GM21825 (cell line): ENCODE measurements at regions not wholly inside any gene's neighbourhood (a gene's known extent, or its start where the extent isn't known, plus 50 kb on each side); places are given as distances from the start of the nearest gene placed in this dataset.
"Not testable (repeated sequence)": the region's sequence is repeated elsewhere in the genome, so short reads cannot be mapped to it uniquely, and the experiment has no call there.

ENCODE experiments used
- ATAC-seq: cut with Tn5 transposase; IDR thresholded peaks from one replicate; pipeline ENCODE4 v1.9.1; 2021; ENCODE audit warnings: mild to moderate bottlenecking, moderate library complexity; ENCODE audit not compliant: unreplicated experiment

DNA sequence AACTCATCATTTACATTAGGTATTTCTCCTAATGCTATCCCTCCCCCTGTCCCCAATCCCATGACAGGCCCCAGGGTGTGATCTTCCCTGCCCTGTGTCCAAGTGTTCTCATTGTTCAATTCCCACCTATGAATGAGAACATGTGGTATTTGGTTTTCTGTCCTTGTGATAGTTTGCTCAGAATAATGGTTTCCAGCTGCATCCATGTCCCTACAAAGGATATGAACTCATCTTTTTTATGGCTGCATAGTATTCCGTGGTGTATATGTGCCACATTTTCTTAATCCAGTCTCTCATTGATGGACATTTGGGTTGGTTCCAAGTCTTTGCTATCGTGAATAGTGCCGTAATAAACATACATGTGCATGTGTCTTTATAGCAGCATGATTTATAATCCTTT, 113.0 kb upstream of the CHD6 start:
- not testable (repeated sequence) for ATAC-seq

DNA sequence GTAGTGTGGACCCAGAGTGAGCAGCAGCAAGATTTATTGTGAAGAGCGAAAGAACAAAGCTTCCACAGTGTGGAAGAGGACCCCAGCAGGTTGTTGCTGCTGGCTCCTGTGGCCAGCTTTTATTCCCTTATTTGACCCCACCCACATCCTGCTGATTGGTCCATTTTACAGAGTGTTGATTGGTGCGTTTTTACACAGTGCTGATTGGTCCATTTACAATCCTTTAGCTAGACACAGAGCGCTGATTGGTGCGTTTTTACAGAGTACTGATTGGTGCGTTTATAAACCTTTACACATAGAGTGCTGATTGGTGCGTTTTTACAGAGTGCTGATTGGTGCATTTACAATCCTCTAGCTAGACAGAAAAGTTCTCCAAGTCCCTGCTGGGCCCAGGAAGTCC, 109.5 kb upstream of the CHD6 start:
- not testable (repeated sequence) for ATAC-seq

DNA sequence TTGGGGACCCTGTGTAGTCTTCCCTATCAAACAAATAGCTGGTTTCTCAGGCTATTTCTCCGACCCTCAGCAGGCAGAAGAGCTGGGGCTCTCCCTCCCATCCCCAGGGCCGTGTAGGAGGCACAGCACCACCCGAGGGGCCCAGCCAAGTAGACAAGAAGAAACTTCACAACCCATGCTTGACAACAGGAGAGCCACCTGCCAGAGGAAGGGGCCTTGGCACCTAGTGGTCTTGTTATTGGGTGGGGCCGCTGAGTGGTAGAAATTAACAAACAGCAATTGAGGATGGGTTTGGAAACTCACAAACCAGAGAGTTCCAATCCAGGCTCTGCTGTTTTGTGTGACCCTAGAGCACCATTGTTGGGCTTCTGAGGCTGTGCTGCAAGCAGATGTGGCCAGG, 108.5 kb upstream of the CHD6 start:
- no peak for ATAC-seq

DNA sequence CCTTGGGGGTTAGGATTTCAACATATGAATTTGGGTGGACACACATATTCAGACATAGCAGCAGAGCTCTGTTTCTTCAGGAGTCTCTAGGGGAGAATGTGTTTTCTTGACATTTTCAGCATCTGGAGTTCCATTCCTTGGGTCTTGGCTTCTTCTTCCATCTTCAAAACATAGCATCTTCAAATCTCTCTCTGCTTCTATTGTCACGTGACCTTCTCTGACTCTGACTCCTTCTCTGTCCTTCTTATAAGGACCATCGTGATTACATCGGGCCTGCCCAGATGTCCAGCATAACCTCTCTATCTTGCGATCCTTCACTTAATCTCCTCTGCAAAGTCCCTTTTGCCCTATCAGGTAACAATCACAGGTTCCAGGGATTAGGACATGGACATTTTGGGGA, 101.0 kb upstream of the CHD6 start:
- ATAC-seq = no peak

DNA sequence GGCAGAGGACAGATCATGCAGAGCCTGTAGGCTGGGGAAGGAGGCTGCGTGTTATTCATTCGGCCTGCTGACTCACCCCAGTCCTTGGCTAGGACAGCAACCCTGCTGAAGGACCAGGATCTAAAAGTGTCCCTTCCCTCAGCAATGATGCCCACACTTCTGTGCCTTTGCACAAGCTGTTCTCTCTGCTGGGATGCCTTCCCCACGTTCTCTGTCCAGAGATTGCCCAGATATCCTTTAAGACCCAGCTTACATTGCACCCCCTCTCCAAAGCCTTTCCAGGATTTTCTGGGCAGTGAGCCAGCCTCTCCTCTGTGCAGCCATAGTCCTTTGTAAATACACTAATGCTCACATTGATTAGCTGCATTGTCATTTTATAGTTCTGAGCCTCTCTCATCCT, 99.3 kb upstream of the CHD6 start:
- no peak for ATAC-seq

DNA sequence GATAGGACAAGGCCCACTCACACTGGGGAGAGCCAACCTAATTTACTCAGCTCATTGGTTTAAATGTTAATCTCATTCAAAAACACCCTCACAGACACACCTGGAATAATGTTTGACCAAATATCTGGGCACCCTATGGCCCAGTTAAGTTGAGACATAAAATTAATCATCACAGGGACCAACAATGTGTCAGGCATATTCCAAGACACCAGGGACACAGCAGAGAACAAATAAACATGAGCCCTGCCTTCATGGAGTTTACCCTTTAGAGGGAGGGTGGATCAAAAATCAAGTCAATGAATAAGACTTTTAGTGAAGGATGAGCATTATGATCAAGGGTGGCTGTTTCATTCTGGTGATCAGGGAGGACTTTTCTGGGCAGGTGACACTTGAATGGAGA, 98.7 kb upstream of the CHD6 start:
- ATAC-seq = no peak

DNA sequence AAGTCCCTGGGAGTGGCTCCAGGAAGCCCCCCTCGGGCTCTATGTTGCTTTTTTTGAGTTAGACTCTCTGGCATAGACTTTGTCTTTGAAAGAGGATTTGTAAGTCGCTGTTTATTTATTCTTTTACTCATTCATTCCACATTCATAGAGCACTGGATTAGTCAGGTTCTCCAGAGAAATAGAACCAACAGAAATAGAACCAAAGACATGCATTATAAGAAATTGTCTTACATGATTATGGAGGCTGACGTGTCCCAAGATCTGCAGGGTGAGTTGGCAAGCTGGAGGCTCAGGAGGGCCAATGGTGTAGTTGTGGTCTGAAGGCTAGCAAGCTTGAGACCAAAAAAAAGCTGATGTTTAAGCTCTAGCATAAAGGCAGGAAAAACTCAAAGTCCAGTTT, 98.3 kb upstream of the CHD6 start:
- no peak for ATAC-seq

DNA sequence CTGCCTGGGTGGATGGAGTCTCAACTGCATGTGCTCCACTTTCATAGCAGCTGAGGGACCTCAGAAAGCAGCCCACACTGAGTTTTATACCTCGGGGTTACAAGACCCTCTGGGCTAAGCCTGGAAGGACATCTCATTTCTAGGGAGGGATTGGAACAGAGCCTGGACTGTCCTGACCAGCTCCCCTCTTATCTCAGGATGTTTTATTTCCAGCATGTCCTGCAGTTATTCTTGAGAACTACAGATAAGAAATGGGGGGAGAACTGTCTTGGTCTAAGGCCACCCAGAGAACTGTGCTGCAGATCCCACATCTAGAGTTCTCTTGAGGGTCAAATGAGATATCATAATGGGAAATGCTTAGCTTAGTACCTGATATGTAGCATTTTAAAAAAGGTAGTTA, 97.3 kb upstream of the CHD6 start:
- no peak for ATAC-seq

DNA sequence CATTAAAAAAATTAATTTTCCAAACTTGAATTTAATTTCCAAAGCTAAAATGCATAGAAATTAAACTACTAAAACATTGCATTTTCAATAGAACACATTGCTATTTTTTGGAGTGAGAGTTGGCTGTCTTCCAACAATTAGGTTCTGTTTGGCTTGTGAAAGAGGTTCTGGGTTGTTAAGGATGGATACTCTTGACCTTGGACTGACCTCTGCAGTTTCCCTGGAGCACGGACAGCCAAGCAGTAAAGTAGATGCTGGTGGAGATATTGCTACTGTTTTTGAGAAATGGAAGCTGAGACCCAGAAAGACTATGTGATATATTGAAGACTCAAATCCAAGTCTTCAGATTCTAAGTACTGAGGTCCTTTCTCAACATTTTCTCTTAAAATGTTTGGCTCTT, 95.9 kb upstream of the CHD6 start:
- ATAC-seq = no peak

DNA sequence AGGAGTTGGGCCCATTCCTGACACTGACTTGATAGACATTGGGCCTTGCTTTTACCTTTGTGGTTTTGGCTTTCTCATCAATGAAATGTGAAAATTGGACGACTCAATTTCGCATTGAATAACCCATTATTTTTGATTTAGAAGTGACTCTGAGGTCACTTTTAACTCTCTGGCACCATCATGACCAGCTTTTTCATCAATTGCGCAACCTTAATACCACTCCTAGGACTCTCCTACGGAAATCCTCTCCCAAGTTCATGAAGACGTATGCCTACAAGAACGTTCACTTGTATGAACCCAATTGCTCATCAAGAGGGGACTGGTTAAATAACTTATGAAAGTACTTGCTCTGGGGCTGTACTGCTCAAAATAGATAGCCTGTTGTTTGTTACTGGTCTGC, 86.7 kb upstream of the CHD6 start:
- ATAC-seq = no peak

DNA sequence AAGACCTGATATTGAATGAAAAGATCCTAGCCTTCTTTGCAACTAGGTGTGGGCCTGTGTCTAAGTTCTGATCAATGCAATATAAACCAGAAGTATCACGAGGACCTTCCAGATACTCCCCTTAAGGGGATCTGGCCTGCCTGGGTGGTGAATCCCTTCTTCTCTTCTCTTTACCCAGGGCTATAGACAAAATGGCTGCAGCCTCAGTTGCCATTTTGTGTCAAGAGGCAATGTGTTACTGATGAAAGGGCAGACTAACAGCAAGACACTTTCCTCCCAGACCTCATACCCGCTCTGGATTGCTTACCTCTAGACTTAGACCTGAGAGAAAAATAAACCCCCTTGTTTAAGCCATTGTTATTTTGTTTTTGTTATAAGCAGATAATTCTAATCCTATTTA, 84.5 kb upstream of the CHD6 start:
- ATAC-seq = no peak

DNA sequence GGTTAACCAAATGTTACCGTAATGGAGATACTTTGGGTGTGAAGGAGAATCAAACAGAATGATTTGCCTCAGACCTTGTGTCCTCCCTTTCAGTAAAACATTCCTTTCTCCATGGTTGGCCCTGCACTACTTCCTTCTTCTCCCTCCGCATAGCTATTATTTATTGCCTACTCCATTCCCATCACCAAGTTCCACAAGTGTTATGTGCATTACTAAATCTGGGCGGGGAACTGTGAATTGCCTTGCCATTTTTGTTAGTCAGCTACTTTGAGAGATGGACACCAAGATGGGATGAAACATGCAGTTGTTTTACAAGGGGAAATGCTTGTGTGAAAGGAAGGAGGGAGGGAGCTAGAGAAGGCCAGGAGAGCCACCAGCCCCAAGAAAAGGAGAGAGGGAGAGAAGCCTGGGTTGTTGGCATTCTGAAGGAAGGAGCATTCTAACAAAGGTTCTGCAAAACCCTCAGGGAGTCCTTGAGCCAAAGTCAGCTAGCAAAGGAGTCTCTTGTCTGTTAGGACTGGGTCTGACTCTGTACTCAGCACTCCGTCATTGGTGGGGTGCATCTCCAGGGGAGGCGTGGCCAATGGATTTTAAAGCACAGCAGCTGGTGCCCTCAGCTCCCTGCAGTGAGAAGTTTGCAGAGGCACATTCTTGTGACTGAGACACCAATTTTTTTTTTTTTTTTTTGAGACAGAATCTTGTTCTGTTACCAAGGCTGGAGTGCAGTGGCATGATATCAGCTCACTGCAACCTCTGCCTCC, 83.6 kb upstream of the CHD6 start:
- ATAC-seq = no peak

DNA sequence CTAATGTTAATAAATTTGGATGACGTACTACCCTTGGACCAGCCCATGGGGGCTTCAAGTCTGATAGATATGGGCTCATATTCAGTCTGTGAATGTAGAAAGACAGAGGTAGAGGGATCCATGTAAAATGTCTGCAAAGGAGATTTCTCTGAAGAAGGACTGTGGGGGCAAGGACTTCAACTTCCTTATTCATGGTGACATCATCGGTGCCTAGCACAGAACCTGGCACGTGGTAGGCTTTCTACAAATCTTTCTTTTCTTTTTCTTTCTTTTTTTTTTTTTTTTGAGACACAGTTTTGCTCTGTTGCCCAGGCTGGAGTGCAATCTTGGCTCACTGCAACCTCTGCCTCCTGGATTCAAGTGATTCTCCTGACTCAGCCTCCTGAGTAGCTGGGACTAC, 81.5 kb upstream of the CHD6 start:
- not testable (repeated sequence) for ATAC-seq

DNA sequence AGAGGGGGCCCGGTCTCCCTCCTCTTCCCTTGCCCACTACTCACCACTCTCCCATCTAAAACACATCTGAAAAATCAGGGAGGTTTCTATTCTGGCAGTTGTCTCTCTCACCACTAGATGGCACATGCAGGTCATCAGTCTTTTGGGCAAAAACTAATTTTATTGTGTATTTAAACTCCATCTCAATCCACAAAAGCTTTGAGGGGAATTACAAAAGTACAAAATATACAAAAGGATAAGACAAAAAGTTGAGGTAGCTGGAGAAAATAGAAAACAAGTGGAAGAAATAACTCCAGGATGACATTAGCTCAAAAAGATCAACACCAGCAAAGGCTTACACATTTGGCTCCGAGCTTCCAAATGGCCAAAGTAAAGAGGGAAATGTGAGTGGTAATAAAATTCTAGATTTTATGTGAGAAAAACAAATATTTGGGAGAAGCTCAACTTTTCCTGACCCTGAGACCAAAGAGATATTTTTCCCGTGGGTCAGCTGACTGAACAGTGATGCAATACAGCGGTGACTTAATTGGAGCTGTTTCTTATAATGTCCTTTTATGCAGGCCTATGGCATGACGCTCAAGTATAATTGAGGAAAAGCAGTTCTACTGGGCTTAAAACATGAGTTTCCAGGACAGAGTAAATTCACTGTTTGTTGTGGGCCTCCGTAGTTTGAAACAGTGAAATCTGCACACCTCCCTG, 79.8 kb upstream of the CHD6 start:
- no peak for ATAC-seq

DNA sequence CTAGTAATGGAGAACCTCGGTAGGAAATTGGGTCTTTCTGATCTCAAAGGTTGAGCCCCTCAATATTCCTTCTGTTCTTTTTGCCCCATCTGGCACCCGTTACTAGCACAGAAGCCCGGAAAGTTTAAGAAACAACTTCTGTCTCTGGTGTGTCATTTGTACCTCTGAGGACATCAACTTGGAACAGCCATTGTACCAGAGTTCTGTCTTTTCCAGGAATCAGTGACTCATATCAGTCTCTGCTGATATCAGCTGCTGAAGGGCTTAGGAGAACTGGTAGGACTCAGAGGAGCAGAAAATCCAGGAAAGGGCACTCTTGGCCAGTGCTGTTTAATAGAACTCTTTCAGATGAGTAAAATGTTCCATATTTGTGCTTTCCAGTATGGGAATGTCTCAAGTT, 78.3 kb upstream of the CHD6 start:
- ATAC-seq = no peak

DNA sequence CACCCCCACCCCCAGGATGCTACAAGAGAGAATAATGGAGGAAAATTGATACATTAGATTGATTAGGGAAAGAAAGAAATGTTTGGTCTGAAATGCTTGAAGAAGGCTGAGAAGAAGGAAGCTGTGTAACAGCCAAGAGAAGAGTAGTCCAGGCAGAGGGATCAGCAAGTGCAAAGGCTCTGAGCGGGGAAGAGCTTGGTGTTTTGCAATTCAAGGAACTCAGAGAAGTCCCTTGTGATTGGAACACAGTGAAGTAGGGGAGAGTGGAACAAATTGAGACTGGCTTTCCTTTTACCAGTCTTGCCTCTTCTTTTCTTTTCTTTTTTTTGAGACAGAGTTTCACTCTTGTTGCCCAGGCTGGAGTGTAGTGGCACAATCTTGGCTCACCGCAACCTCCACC, 76.6 kb upstream of the CHD6 start:
- no peak for ATAC-seq

DNA sequence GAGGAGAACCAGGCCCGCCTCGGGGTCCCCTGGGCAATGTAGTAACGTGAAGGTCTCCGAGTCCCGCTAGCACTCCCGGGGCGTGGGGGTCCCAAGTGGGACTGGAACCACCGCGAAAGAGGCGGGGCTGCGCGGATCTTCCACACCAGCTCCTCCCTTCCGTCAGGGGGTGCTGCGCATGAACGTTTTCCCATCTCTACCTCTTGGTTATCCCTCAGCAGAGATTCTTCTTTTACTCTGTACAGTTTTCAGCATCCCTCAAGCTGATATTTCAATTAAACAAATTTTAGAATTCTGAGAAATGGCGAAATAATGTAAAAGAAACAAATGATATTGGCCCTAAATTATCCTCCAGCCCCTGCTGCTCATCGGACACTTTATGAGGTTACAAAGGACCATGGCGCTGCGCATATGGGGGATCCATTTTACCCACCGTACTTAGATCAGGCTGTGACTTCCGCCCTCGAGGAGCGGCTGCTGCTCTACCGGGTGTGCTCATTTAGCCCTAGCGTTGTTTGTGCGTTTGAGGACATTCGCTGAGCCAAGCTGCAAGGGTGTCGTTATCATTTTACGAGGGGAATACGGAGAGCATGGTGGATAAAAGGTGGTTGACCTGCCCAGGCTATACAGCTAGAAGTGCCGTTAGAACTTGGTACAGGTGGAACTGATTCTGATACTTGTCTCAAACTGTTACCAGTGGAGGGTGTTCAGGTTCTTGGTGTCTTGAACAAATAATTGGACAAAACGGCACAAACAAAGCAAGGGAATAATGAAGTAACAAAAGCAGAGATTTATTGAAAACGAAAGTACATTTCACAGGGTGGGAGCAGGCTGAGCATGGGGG, 75.2 kb upstream of the CHD6 start:
- peak; percentile 83 for ATAC-seq

DNA sequence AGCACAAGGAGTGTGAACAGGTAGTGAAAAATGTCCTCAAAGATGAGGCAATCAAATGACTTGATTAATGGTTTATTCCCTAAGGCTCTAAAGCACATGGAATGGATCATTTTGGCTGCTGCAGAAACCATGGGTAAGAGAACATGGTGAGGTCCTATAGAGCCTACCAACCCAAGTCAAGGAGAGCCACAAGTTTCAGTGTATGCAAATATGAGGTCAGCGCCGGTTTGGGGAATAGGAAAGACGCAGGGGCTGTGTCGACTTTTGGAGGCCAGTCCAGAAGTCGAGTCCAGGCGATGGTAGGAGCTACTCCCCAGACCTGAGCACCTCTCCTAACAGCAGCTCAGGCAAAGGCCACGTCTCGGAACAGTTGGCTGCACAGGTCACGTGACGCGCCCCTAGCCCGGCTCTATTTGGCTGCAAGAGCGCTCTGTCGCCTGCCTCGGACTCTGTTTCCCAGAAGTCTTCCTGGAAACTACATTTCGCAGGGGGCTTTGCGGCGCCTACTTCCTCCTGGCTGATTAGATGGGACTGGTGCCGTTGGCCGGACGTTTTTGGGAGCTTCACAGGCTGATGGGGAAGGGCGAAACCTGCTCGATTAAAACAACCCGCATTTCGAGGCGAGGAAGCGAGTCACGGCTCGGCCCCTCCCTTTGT, 74.4 kb upstream of the CHD6 start:
- peak; percentile 55 for ATAC-seq

DNA sequence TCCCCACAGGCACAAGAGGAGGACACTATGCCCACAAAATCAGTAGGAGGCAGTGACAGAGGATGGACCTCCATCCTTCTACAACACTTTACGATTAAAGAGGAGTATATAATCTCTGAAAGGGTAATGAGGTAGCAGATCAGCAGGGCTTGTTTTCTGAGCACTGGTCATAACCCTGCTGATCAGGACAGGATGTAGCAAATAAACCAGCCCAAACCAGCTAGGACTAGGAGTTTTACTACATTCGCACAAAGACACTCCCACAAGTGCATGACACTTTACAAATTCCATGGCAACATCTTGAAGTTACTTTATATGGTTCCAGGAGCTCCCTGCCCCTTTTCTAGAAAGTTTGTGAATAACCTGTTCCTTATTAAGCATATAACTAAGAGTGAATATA, 73.3 kb upstream of the CHD6 start:
- no peak for ATAC-seq

DNA sequence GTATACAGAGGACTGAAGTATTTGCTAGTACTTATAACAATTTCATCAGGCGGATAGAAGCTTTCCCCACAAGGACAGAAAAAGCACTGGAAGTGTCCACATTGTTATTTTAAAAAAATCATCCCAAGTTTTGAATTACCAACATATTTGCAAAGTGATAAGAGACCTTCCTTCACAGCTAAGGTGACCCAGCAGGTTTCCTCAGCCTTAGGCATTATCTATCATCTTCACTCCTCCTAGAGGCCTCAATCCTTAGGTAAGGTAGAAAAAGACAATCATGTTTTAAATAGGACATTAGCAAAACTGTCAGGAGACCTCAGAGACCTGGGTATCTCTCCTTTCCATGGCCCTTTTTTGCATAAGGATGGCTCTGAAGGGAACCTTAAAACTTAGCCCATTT, 72.5 kb upstream of the CHD6 start:
- no peak for ATAC-seq

DNA sequence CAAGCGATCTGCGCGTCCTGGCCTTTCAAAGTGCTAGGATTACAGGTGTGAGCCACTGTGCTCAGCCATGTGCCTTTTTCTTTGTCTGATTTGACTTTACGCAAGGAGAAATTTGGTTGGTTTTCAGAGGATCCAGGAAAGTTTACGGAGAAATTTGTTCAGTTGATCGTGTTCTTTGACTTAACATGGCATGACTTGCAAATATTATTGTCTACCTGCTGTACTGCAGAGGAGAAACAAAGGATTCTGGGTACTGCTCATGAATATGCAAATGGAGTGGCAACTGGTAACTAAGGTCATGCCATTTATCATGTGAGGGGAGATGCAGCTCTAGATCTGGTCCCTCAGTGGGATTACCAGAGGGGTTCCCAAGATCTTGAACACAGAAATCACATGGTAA, 68.8 kb upstream of the CHD6 start:
- ATAC-seq = no peak
